CD8-positive, alpha-beta memory T cell (primary cell): ENCODE measurements at regions not wholly inside any gene's neighbourhood (a gene's known extent, or its start where the extent isn't known, plus 50 kb on each side); places are given as distances from the start of the nearest gene placed in this dataset.
"Not testable (repeated sequence)": the region's sequence is repeated elsewhere in the genome, so short reads cannot be mapped to it uniquely, and the experiment has no call there.

Source experiments
- CTCF ChIA-PET: fragments of 350-600 bp; sonication (Branson Sonifier 250); formaldehyde crosslinking; loops from one replicate; lab custom pipeline; 2021; ENCODE audit warnings: antibody characterized with exemption; lab: Charles Lee
- POLR2A ChIA-PET: fragments of 350-600 bp; sonication (Branson Sonifier 250); formaldehyde crosslinking; loops from one replicate; lab custom pipeline; 2021; ENCODE audit warnings: antibody characterized with exemption; lab: Charles Lee
- DNase-seq, 5 donors: peaks; one replicate each; pipeline versions ENCODE4 v3.0.0 to v3.0.0-alpha.2; 2020 to 2022; ENCODE audit warnings: mixed read lengths in 1 of 5
- H3K27ac ChIP-seq: one replicate; pipeline ENCODE4 v1.7.0; 2013; ENCODE audit warnings: low read depth, mild to moderate bottlenecking, low read length, moderate library complexity
- H3K27me3 ChIP-seq: 2 replicates; pipeline ENCODE4 v1.7.0; 2013; ENCODE audit warnings: low read length, mild to moderate bottlenecking; ENCODE audit not compliant: insufficient read depth, poor library complexity, severe bottlenecking
- H3K36me3 ChIP-seq: 2 replicates; pipeline ENCODE4 v1.7.0; 2013; ENCODE audit warnings: mild to moderate bottlenecking, low read length, moderate library complexity; ENCODE audit not compliant: insufficient read depth
- H3K4me1 ChIP-seq: 2 replicates; pipeline ENCODE4 v1.7.0; 2013; ENCODE audit warnings: mild to moderate bottlenecking, low read length, moderate library complexity; ENCODE audit not compliant: insufficient read depth
- H3K4me3 ChIP-seq: 2 replicates; pipeline ENCODE4 v1.7.0; 2013; ENCODE audit warnings: mild to moderate bottlenecking, low read length
- H3K9me3 ChIP-seq: 2 replicates; pipeline ENCODE4 v1.7.0; 2013; ENCODE audit warnings: mild to moderate bottlenecking, low read length
- H3K27ac Mint-ChIP-seq, 8 donors: one replicate each; pipeline ENCODE4 v1.8.0; 2020 to 2021; ENCODE audit warnings: mixed read lengths in 8 of 8, mild to moderate bottlenecking in 6 of 8, inconsistent platforms in 3 of 8, moderate library complexity in 3 of 8
- H3K27me3 Mint-ChIP-seq, 2 donors: one replicate each; pipeline ENCODE4 v1.8.0; 2020 to 2021; ENCODE audit warnings: mixed read lengths in 2 of 2, mild to moderate bottlenecking in 1 of 2, moderate library complexity in 1 of 2
- H3K36me3 Mint-ChIP-seq, 3 donors: one replicate each; pipeline ENCODE4 v1.8.0; 2020 to 2021; ENCODE audit warnings: mixed read lengths in 3 of 3, inconsistent platforms in 1 of 3, mild to moderate bottlenecking in 1 of 3
- H3K4me1 Mint-ChIP-seq, 3 donors: one replicate each; pipeline ENCODE4 v1.8.0; 2020 to 2021; ENCODE audit warnings: mixed read lengths in 3 of 3, inconsistent platforms in 1 of 3, mild to moderate bottlenecking in 1 of 3
- H3K4me3 Mint-ChIP-seq, 7 donors: one replicate each; pipeline ENCODE4 v1.8.0; 2020 to 2021; ENCODE audit warnings: mixed read lengths in 7 of 7, mild to moderate bottlenecking in 6 of 7, moderate library complexity in 4 of 7, inconsistent platforms in 2 of 7
- H3K9me3 Mint-ChIP-seq, 5 donors: one replicate each; pipeline ENCODE4 v1.8.0; 2020 to 2022; ENCODE audit warnings: mixed read lengths in 5 of 5, mild to moderate bottlenecking in 3 of 5, moderate library complexity in 2 of 5, inconsistent platforms in 1 of 5

GRCh38 chr2:236367506-236368289, 103.5 kb upstream of the ASB18 start:
- CTCF ChIA-PET: no interaction called here
- Histone ChIP-seq H3K36me3 (no peaks in the 10 kb centered on the region), H3K4me3 (no peak overlapping the region), H3K27me3 (peaks cover 4% of the 10 kb centered on the region), H3K4me1 (peaks cover 27% of the 10 kb centered on the region), H3K9me3 (no peaks in the 10 kb centered on the region), H3K27ac (no peak overlapping the region)
- POLR2A ChIA-PET: no interaction called here
- DNase-seq: no peak
- Mint-ChIP-seq H3K4me3 (peak overlapping the region in 6 of 7 donors; percentile 6 to 62 (median 42)), H3K27ac (peak overlapping the region in 1 of 8 donors; percentile 5), H3K4me1 (peaks cover 34 to 43% (median 37%) of the 10 kb centered on the region in 3 donors), H3K27me3 (peaks cover 10 to 42% of the 10 kb centered on the region in 2 donors), H3K9me3 (no peaks in the 10 kb centered on the region), H3K36me3 (no peaks in the 10 kb centered on the region)

GRCh38 chr2:236369661-236370062, 105.5 kb upstream of the ASB18 start:
- Histone ChIP-seq H3K4me3 (no peak overlapping the region), H3K27me3 (peaks cover 13% of the 10 kb centered on the region), H3K36me3 (no peaks in the 10 kb centered on the region), H3K9me3 (no peaks in the 10 kb centered on the region), H3K27ac (no peak overlapping the region), H3K4me1 (peaks cover 27% of the 10 kb centered on the region)
- ChIA-PET CTCF (no interaction called here), POLR2A (no interaction called here)
- Mint-ChIP-seq H3K36me3 (no peaks in the 10 kb centered on the region), H3K9me3 (no peaks in the 10 kb centered on the region), H3K27me3 (peaks cover 14 to 54% of the 10 kb centered on the region in 2 donors), H3K27ac (no peak overlapping the region), H3K4me3 (no peak overlapping the region), H3K4me1 (peaks cover 32 to 39% (median 36%) of the 10 kb centered on the region in 3 donors)
- DNase-seq: no peak

- Histone ChIP-seq H3K4me3 (no peak overlapping the region), H3K36me3 (no peaks in the 10 kb centered on the region), H3K27ac (no peak overlapping the region), H3K9me3 (no peaks in the 10 kb centered on the region), H3K27me3 (peaks cover 13% of the 10 kb centered on the region), H3K4me1 (peaks cover 21% of the 10 kb centered on the region)
- H3K9me3 Mint-ChIP-seq: no peaks in the 10 kb centered on the region
- POLR2A ChIA-PET: no interaction called here
- H3K36me3 Mint-ChIP-seq: no peaks in the 10 kb centered on the region
- CTCF ChIA-PET: no interaction called here
- peaks cover 15 to 64% of the 10 kb centered on the region in 2 donors for H3K27me3 Mint-ChIP-seq
- no peak overlapping the region for H3K27ac Mint-ChIP-seq
- H3K4me1 Mint-ChIP-seq: peaks cover 24 to 37% (median 27%) of the 10 kb centered on the region in 3 donors
- H3K4me3 Mint-ChIP-seq: no peak overlapping the region
- no peak for DNase-seq
These were observed 106.7 kb upstream of the ASB18 start for GRCh38 chr2:236370847-236371409.

GRCh38 chr2:236375973-236376476, 111.8 kb upstream of the ASB18 start:
- Mint-ChIP-seq H3K4me1 (peaks cover 4 to 11% (median 4%) of the 10 kb centered on the region in 3 donors), H3K27ac (no peak overlapping the region), H3K9me3 (no peaks in the 10 kb centered on the region), H3K4me3 (no peak overlapping the region), H3K27me3 (peaks cover 6 to 41% of the 10 kb centered on the region in 2 donors), H3K36me3 (no peaks in the 10 kb centered on the region)
- Histone ChIP-seq H3K27me3 (peaks cover 9% of the 10 kb centered on the region), H3K27ac (no peak overlapping the region), H3K4me3 (no peak overlapping the region), H3K36me3 (no peaks in the 10 kb centered on the region), H3K4me1 (no peaks in the 10 kb centered on the region), H3K9me3 (no peaks in the 10 kb centered on the region)
- DNase-seq: no peak
- POLR2A ChIA-PET: no interaction called here
- CTCF ChIA-PET: no interaction called here

- H3K27ac Mint-ChIP-seq: no peak overlapping the region
- H3K4me3 ChIP-seq: no peak overlapping the region
- no peak for DNase-seq
These were observed 112.5 kb upstream of the ASB18 start for GRCh38 chr2:236376566-236377244.

GRCh38 chr2:236380051-236380612, 115.9 kb upstream of the ASB18 start:
- ChIA-PET CTCF (no interaction called here), POLR2A (no interaction called here)
- Mint-ChIP-seq H3K4me1 (peaks cover 6 to 17% (median 8%) of the 10 kb centered on the region in 3 donors), H3K4me3 (no peak overlapping the region), H3K27me3 (peaks cover 2 to 18% of the 10 kb centered on the region in 2 donors), H3K27ac (no peak overlapping the region), H3K9me3 (peaks cover 0 to 3% (median 0%) of the 10 kb centered on the region in 5 donors), H3K36me3 (no peaks in the 10 kb centered on the region)
- H3K4me1 ChIP-seq: no peaks in the 10 kb centered on the region
- H3K27me3 ChIP-seq: no peaks in the 10 kb centered on the region
- no peak overlapping the region for H3K4me3 ChIP-seq
- no peaks in the 10 kb centered on the region for H3K9me3 ChIP-seq
- no peaks in the 10 kb centered on the region for H3K36me3 ChIP-seq
- DNase-seq: no peak
- no peak overlapping the region for H3K27ac ChIP-seq

More at GRCh38 chr2:236376566-236377244, 112.5 kb upstream of the ASB18 start:
- Histone ChIP-seq H3K4me1 (no peaks in the 10 kb centered on the region), H3K27ac (no peak overlapping the region), H3K27me3 (peaks cover 9% of the 10 kb centered on the region), H3K36me3 (no peaks in the 10 kb centered on the region), H3K9me3 (no peaks in the 10 kb centered on the region)
- no peak overlapping the region for H3K4me3 Mint-ChIP-seq
- peaks cover 6 to 15% (median 7%) of the 10 kb centered on the region in 3 donors for H3K4me1 Mint-ChIP-seq
- POLR2A ChIA-PET: no interaction called here
- H3K27me3 Mint-ChIP-seq: peaks cover 6 to 37% of the 10 kb centered on the region in 2 donors
- CTCF ChIA-PET: no interaction called here
- H3K9me3 Mint-ChIP-seq: no peaks in the 10 kb centered on the region
- no peaks in the 10 kb centered on the region for H3K36me3 Mint-ChIP-seq

GRCh38 chr2:236381253-236381652, 117.0 kb upstream of the ASB18 start:
- H3K27me3 Mint-ChIP-seq, H3K4me3 ChIP-seq, CTCF ChIA-PET, H3K4me3 Mint-ChIP-seq, POLR2A ChIA-PET, H3K27ac ChIP-seq, DNase-seq, H3K9me3 Mint-ChIP-seq, H3K36me3 ChIP-seq, H3K36me3 Mint-ChIP-seq, H3K4me1 Mint-ChIP-seq, H3K9me3 ChIP-seq, H3K27me3 ChIP-seq, H3K4me1 ChIP-seq, H3K27ac Mint-ChIP-seq: not testable (repeated sequence)
